Liver (tissue), 8 donors: ENCODE measurements at regions not wholly inside any gene's neighbourhood (a gene's known extent, or its start where the extent isn't known, plus 50 kb on each side); places are given as distances from the start of the nearest gene placed in this dataset.

Experiments used
- DNase-seq: peaks from one replicate; pipeline ENCODE4 v3.0.0-alpha.2; 2017; ENCODE audit warnings: low spot score
- H3K27ac ChIP-seq, 2 donors: one replicate each; pipeline ENCODE4 v1.7.0; 2013; ENCODE audit warnings: inconsistent platforms in 2 of 2, low read length in 2 of 2, control low read depth in 1 of 2, low read depth in 1 of 2, mild to moderate bottlenecking in 1 of 2
- H3K27me3 ChIP-seq, 4 donors: one replicate each; pipeline versions ENCODE4 v1.6.1 to v1.7.0; 2013; ENCODE audit warnings: low read length in 3 of 4, inconsistent platforms in 1 of 4, mild to moderate bottlenecking in 1 of 4, moderate library complexity in 1 of 4; ENCODE audit not compliant: control insufficient read depth in 4 of 4, insufficient read depth in 4 of 4
- H3K36me3 ChIP-seq, 4 donors: one replicate each; pipeline versions ENCODE4 v1.6.1 to v1.7.0; 2013; ENCODE audit warnings: low read length in 3 of 4, mild to moderate bottlenecking in 3 of 4, low read depth in 1 of 4, moderate library complexity in 1 of 4; ENCODE audit not compliant: control insufficient read depth in 4 of 4, insufficient read depth in 3 of 4
- H3K4me1 ChIP-seq, 4 donors: one replicate each; pipeline versions ENCODE4 v1.6.1 to v1.7.0; 2013; ENCODE audit warnings: low read length in 3 of 4, mild to moderate bottlenecking in 3 of 4, moderate library complexity in 1 of 4; ENCODE audit not compliant: control insufficient read depth in 4 of 4, insufficient read depth in 4 of 4
- H3K4me3 ChIP-seq, 3 donors: one replicate each; pipeline versions ENCODE4 v1.6.1 to v1.7.0; 2013; ENCODE audit warnings: low read length in 3 of 3, control low read depth in 1 of 3, low read depth in 1 of 3, mild to moderate bottlenecking in 1 of 3
- H3K9ac ChIP-seq, 2 donors: one replicate each; pipeline ENCODE4 v1.7.0; 2013; ENCODE audit warnings: low read length in 2 of 2, mild to moderate bottlenecking in 2 of 2, moderate library complexity in 2 of 2, control low read depth in 1 of 2, low read depth in 1 of 2
- H3K9me3 ChIP-seq, 4 donors: one replicate each; pipeline versions ENCODE4 v1.6.1 to v1.7.0; 2013; ENCODE audit warnings: low read length in 3 of 4; ENCODE audit not compliant: control insufficient read depth in 4 of 4
- CTCF ChIP-seq: fragments of 150-350 bp; IDR thresholded peaks from 2 replicates; pipeline ENCODE4 v1.5.1; 2017; ENCODE audit warnings: improper control_type of control experiment, low read depth, low read length; ENCODE audit not compliant: missing input control
- FOXA2 ChIP-seq: IDR thresholded peaks from 2 replicates; pipeline ENCODE4 v1.6.1; 2016; ENCODE audit warnings: antibody characterized with exemption
- HNF4A ChIP-seq, 2 donors: conservative IDR thresholded peaks; 2 replicates each; pipeline ENCODE4 v1.6.1; 2016; ENCODE audit warnings: antibody characterized with exemption in 2 of 2, mild to moderate bottlenecking in 2 of 2
- JUND ChIP-seq, 2 donors: IDR thresholded peaks; 2 replicates each; pipeline ENCODE4 v1.6.1; 2016; ENCODE audit warnings: antibody characterized with exemption in 2 of 2
- NR2F2 ChIP-seq: IDR thresholded peaks from 2 replicates; pipeline ENCODE4 v1.6.1; 2016; ENCODE audit warnings: antibody characterized with exemption
- REST ChIP-seq: IDR thresholded peaks from 2 replicates; pipeline ENCODE4 v1.6.1; 2016; ENCODE audit warnings: antibody characterized with exemption, mild to moderate bottlenecking
- RXRA ChIP-seq, 2 donors: IDR thresholded peaks; 2 replicates each; pipeline ENCODE4 v1.6.1; 2017 to 2018; ENCODE audit warnings: antibody characterized with exemption in 2 of 2, mild to moderate bottlenecking in 1 of 2
- YY1 ChIP-seq: IDR thresholded peaks from 2 replicates; pipeline ENCODE4 v1.6.1; 2016; ENCODE audit warnings: antibody characterized with exemption, mild to moderate bottlenecking
- ZBTB33 ChIP-seq: IDR thresholded peaks from 2 replicates; pipeline ENCODE4 v1.6.1; 2016; ENCODE audit warnings: antibody characterized with exemption
- WGBS: extraction: QIAGEN DNeasy Blood & Tissue Kit; methylation state at CpG from one replicate; pipeline ENCODE4 v1.1.7; 2013; 5-methylcytosine and 5-hydroxymethylcytosine counted together
- TF ChIP-seq, protein P1 (sequence below): IDR thresholded peaks from 2 replicates; pipeline ENCODE4 v1.6.1; 2016; ENCODE audit warnings: antibody characterized with exemption
- donor health status: healthy.
- donor health status: healthy.
- donor health status: healthy.
- donor health status: healthy.
- donor health status: healthy.

DNA sequence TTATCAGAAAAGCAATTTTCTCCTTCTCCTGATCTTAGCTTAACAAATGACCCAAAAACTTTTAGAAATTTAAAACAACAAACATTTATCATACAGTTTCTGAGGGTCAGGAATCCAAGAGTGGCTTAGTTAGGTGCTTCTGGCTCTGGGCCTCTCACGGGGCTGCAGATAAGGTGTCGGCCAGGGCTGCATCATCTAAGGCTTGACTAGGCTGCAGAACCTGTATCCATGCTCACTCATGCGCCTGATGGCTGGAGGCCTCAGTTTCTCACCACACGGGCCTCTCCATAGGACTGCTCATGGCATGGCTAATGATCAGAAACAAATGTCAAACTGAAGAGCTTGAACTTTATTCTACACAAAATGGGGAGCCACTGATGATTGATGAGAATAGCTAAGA lies 210.0 kb downstream of the SEC61B start:
- no peaks in the 10 kb centered on the region for H3K27me3 ChIP-seq
- no peak overlapping the region for H3K9ac ChIP-seq
- WGBS, result 92% methylated on average over 4 of the region's 4 CpGs
- no peak overlapping the region for H3K27ac ChIP-seq
- no peaks in the 10 kb centered on the region for H3K36me3 ChIP-seq
- H3K9me3 ChIP-seq, result peaks cover 0 to 2% (median 0%) of the 10 kb centered on the region in 4 donors
- H3K4me3 ChIP-seq, result no peak overlapping the region
- no peak for DNase-seq
- H3K4me1 ChIP-seq, result no peaks in the 10 kb centered on the region
- TF ChIP-seq CTCF (no peak), FOXA2 (no peak)

- no peak overlapping the region for H3K9ac ChIP-seq
- H3K27ac ChIP-seq, result no peak overlapping the region
- no peak for TF ChIP-seq HNF4A (conservative IDR thresholded peaks at IDR 0.05)
- TF ChIP-seq, protein P1, sequence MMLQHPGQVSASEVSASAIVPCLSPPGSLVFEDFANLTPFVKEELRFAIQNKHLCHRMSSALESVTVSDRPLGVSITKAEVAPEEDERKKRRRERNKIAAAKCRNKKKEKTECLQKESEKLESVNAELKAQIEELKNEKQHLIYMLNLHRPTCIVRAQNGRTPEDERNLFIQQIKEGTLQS, result no peak
- TF ChIP-seq YY1, result no peak
- TF ChIP-seq NR2F2, result no peak
- no peak for TF ChIP-seq RXRA (IDR thresholded peaks at IDR 0.05)
- no peak for TF ChIP-seq ZBTB33
- no peak for TF ChIP-seq CTCF
- no peak for TF ChIP-seq FOXA2
- TF ChIP-seq JUND (IDR thresholded peaks at IDR 0.05), result no peak
- no peak for TF ChIP-seq REST
- H3K4me3 ChIP-seq, result no peak overlapping the region
- WGBS, result 81% methylated on average over 4 of the region's 4 CpGs
- peaks cover 0 to 2% (median 0%) of the 10 kb centered on the region in 4 donors for H3K9me3 ChIP-seq
- no peaks in the 10 kb centered on the region for H3K4me1 ChIP-seq
- no peaks in the 10 kb centered on the region for H3K36me3 ChIP-seq
- no peak for DNase-seq
- no peaks in the 10 kb centered on the region for H3K27me3 ChIP-seq
Observed at GRCh38 chr9:99433095-99433494, 211.0 kb downstream of the SEC61B start.
